ENCODE measurements at regions not wholly inside any gene's neighbourhood (a gene's known extent, or its start where the extent isn't known, plus 50 kb on each side); places are given as distances from the start of the nearest gene placed in this dataset.

DNA sequence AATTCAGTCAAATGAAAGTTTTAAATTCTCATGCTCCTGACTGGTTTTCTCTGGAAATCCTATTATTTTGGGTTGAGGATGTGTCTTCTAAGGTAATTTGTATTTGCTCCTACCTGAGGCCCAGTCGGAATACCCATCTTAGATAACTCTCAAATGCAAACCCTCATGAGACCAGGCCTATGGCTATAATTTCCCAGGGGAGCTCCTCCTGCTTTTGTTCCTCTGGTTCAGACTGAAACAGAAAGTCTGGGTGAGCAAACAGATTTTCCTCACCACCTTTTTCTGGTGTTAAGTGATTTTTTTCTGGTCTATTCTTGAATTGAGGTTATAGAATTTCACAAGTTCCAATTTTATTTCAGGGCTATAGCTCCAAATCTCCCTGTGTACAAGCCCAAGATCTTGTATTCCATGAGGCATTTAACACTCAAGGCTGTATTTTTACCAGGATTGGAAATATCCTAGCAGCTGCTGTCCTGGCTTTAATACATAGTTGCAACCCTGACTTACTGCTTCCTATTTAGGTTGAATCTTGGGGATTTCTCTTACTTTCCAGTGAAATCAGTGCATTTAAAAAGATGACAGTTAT is 169.1 kb upstream of the PTCHD4 start:
- no peak for ATAC-seq

GRCh38 chr6:48278261-48278660 is 167.3 kb upstream of the PTCHD4 start:
- Histone ChIP-seq H3K27ac (ENCODE audit: low read length) (no peak overlapping the region), H3K36me3 (ENCODE audit: control insufficient read depth, insufficient read depth, low read length) (no peaks in the 10 kb centered on the region), H3K4me1 (ENCODE audit: control insufficient read depth, insufficient read depth, low read length) (no peaks in the 10 kb centered on the region), H3K27me3 (ENCODE audit: control insufficient read depth, insufficient read depth, low read length) (no peaks in the 10 kb centered on the region), H3K9me3 (ENCODE audit: control insufficient read depth, insufficient read depth, low read length) (no peaks in the 10 kb centered on the region), H3K4me3 (ENCODE audit: low read length) (no peak overlapping the region)
- Mint-ChIP-seq H3K9me3 (peaks cover 7 to 15% of the 10 kb centered on the region in 2 donors), H3K36me3 (peaks cover 5% of the 10 kb centered on the region), H3K27ac (no peak overlapping the region), H3K27me3 (ENCODE audit: low read depth in 2 of 2) (no peaks in the 10 kb centered on the region), H3K4me1 (no peaks in the 10 kb centered on the region), H3K4me3 (no peak overlapping the region)
- 77% methylated on average over 1 of the region's 1 CpG for WGBS (ENCODE audit: insufficient coverage)
- ATAC-seq = no peak
- intact Hi-C loops (cut with micrococcal nuclease) = no loop called here
- no peak for TF ChIP-seq CTCF (IDR thresholded peaks at IDR 0.05)
- no peak for DNase-seq

More for the DNA sequence above, 169.1 kb upstream of the PTCHD4 start:
- no peak for DNase-seq
- WGBS (ENCODE audit: insufficient coverage) = no CpG with 5 or more reads among the region's 1 CpG
- Histone ChIP-seq H3K4me1 (ENCODE audit: control insufficient read depth, insufficient read depth, low read length) (no peaks in the 10 kb centered on the region), H3K4me3 (ENCODE audit: low read length) (no peak overlapping the region), H3K27me3 (ENCODE audit: control insufficient read depth, insufficient read depth, low read length) (no peaks in the 10 kb centered on the region), H3K27ac (ENCODE audit: low read length) (no peak overlapping the region), H3K9me3 (ENCODE audit: control insufficient read depth, insufficient read depth, low read length) (no peaks in the 10 kb centered on the region), H3K36me3 (ENCODE audit: control insufficient read depth, insufficient read depth, low read length) (no peaks in the 10 kb centered on the region)
- no peaks in the 10 kb centered on the region for H3K4me1 Mint-ChIP-seq
- peaks cover 7 to 18% of the 10 kb centered on the region in 2 donors for H3K9me3 Mint-ChIP-seq
- TF ChIP-seq CTCF (IDR thresholded peaks at IDR 0.05) = no peak
- no peak overlapping the region for H3K27ac Mint-ChIP-seq
- intact Hi-C loops (cut with micrococcal nuclease) = no loop called here
- peaks cover 5% of the 10 kb centered on the region for H3K36me3 Mint-ChIP-seq
- H3K27me3 Mint-ChIP-seq (ENCODE audit: low read depth in 2 of 2) = no peaks in the 10 kb centered on the region
- H3K4me3 Mint-ChIP-seq = no peak overlapping the region

DNA sequence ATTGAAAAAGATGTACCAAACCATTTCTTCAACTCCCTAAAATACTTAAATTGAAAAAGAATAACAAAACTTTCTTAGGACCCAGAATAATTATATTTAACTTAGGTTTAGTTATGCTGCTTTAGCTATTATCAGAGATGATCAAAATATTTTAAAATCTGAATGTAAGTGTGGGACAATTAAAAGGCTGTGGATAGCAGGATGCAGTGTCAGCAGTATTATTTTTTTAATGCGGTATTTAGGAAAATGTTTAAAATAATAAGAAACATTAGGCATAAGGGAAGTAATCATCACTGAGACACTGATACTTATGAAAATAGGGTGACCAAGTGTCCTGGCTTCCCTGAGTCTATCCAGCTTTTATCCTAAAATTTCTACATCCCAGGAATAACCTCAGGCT is 161.5 kb upstream of the PTCHD4 start:
- Mint-ChIP-seq H3K9me3 (peaks cover 11 to 17% of the 10 kb centered on the region in 2 donors), H3K27me3 (ENCODE audit: low read depth in 2 of 2) (no peaks in the 10 kb centered on the region), H3K27ac (no peak overlapping the region), H3K4me1 (no peaks in the 10 kb centered on the region), H3K36me3 (peaks cover 14% of the 10 kb centered on the region), H3K4me3 (no peak overlapping the region)
- intact Hi-C loops (cut with micrococcal nuclease) = no loop called here
- TF ChIP-seq CTCF (IDR thresholded peaks at IDR 0.05) = no peak
- Histone ChIP-seq H3K36me3 (ENCODE audit: control insufficient read depth, insufficient read depth, low read length) (no peaks in the 10 kb centered on the region), H3K27ac (ENCODE audit: low read length) (no peak overlapping the region), H3K9me3 (ENCODE audit: control insufficient read depth, insufficient read depth, low read length) (peaks cover 5% of the 10 kb centered on the region), H3K4me3 (ENCODE audit: low read length) (no peak overlapping the region), H3K4me1 (ENCODE audit: control insufficient read depth, insufficient read depth, low read length) (no peaks in the 10 kb centered on the region), H3K27me3 (ENCODE audit: control insufficient read depth, insufficient read depth, low read length) (no peaks in the 10 kb centered on the region)
- DNase-seq (no peak), ATAC-seq (no peak)
- 100% methylated on average over 1 of the region's 1 CpG for WGBS (ENCODE audit: insufficient coverage)

DNA sequence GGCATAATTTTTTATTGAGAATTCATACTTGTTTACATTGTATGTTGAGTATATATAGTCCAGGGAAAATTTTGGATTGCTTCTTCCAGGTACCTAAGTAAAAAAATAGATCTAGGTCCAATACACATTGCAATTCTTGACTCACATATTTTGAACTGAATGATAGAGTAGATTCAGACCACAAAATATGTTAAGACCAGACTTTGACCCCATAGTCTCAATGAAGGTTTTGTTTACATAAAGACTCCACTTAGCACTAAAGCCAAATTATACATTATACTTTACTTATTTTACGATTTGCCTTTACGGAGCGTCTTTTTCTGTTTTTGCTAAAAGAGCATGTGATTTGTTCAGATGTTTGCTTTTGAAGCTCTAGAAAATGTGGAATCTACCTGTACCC is 144.1 kb upstream of the PTCHD4 start:
- Histone ChIP-seq H3K27me3 (ENCODE audit: control insufficient read depth, insufficient read depth, low read length) (no peaks in the 10 kb centered on the region), H3K36me3 (ENCODE audit: control insufficient read depth, insufficient read depth, low read length) (no peaks in the 10 kb centered on the region), H3K27ac (ENCODE audit: low read length) (no peak overlapping the region), H3K4me3 (ENCODE audit: low read length) (no peak overlapping the region), H3K9me3 (ENCODE audit: control insufficient read depth, insufficient read depth, low read length) (no peaks in the 10 kb centered on the region), H3K4me1 (ENCODE audit: control insufficient read depth, insufficient read depth, low read length) (no peaks in the 10 kb centered on the region)
- Mint-ChIP-seq H3K36me3 (no peaks in the 10 kb centered on the region), H3K27me3 (ENCODE audit: low read depth in 2 of 2) (no peaks in the 10 kb centered on the region), H3K27ac (no peak overlapping the region), H3K4me1 (no peaks in the 10 kb centered on the region), H3K9me3 (peaks cover 9 to 12% of the 10 kb centered on the region in 2 donors), H3K4me3 (no peak overlapping the region)
- TF ChIP-seq CTCF (IDR thresholded peaks at IDR 0.05) = no peak
- ATAC-seq (no peak), DNase-seq (no peak)
- no CpG with 5 or more reads among the region's 3 CpGs for WGBS (ENCODE audit: insufficient coverage)
- intact Hi-C loops (cut with micrococcal nuclease) = no loop called here

Measured in natural killer cell (primary cell).